Neuronal stem cell (in vitro differentiated cells): ENCODE measurements at regions not wholly inside any gene's neighbourhood (a gene's known extent, or its start where the extent isn't known, plus 50 kb on each side); places are given as distances from the start of the nearest gene placed in this dataset.

Experiments
- DNase-seq: peaks from one replicate; pipeline ENCODE4 v3.0.0-alpha.2; 2013; ENCODE audit warnings: low spot score
- H2AFZ ChIP-seq: one replicate; pipeline ENCODE4 v1.6.1; 2013; ENCODE audit warnings: mild to moderate bottlenecking, low read length, inconsistent platforms
- H2AK5ac ChIP-seq: 2 replicates; pipeline ENCODE4 v1.6.1; 2013; ENCODE audit warnings: low read depth, mild to moderate bottlenecking, inconsistent platforms, low read length, moderate library complexity, mixed read lengths
- H2BK120ac ChIP-seq: 2 replicates; pipeline ENCODE4 v1.6.1; 2013; ENCODE audit warnings: low read depth, mild to moderate bottlenecking, inconsistent platforms, low read length, moderate library complexity, mixed read lengths
- H2BK12ac ChIP-seq: one replicate; pipeline ENCODE4 v1.6.1; 2013; ENCODE audit warnings: low read length, inconsistent platforms
- H2BK15ac ChIP-seq: 2 replicates; pipeline ENCODE4 v1.6.1; 2013; ENCODE audit warnings: mild to moderate bottlenecking, low read length, inconsistent platforms, mixed read lengths
- H2BK5ac ChIP-seq: one replicate; pipeline ENCODE4 v1.6.1; 2013; ENCODE audit warnings: inconsistent platforms, mild to moderate bottlenecking, low read length, moderate library complexity
- H3K14ac ChIP-seq: one replicate; pipeline ENCODE4 v1.6.1; 2013; ENCODE audit warnings: low read length, inconsistent platforms
- H3K18ac ChIP-seq: 2 replicates; pipeline ENCODE4 v1.6.1; 2013; ENCODE audit warnings: low read length, inconsistent platforms
- H3K23ac ChIP-seq: 2 replicates; pipeline ENCODE4 v1.6.1; 2013; ENCODE audit warnings: low read depth, mild to moderate bottlenecking, mixed read lengths, low read length, inconsistent platforms; ENCODE audit not compliant: poor library complexity
- H3K27ac ChIP-seq: replicated peaks from 3 replicates; pipeline ENCODE4 v1.5.1; 2013; ENCODE audit warnings: low read length, inconsistent platforms
- H3K27me3 ChIP-seq, 3 experiments: 2 replicates each; pipeline ENCODE4 v1.6.1; 2013; ENCODE audit warnings: low read length in 3 of 3, mild to moderate bottlenecking in 2 of 3, inconsistent platforms in 1 of 3, low read depth in 1 of 3, mixed read lengths in 1 of 3, moderate library complexity in 1 of 3; ENCODE audit not compliant: control insufficient read depth in 3 of 3, insufficient read depth in 3 of 3
- H3K36me3 ChIP-seq, 2 donors: replicated peaks in 1 of 2; 2 replicates each; pipeline ENCODE4 v1.6.1; 2013; ENCODE audit warnings: low read length in 2 of 2; ENCODE audit not compliant: control insufficient read depth in 2 of 2, insufficient read depth in 2 of 2
- H3K4ac ChIP-seq: 2 replicates; pipeline ENCODE4 v1.6.1; 2013; ENCODE audit warnings: inconsistent platforms, mild to moderate bottlenecking, low read length, moderate library complexity
- H3K4me1 ChIP-seq, 2 donors: 1 replicate in 1 of 2; 2 replicates in 1 of 2; pipeline ENCODE4 v1.6.1; 2013; ENCODE audit warnings: low read length in 2 of 2, low read depth in 1 of 2; ENCODE audit not compliant: control insufficient read depth in 2 of 2, insufficient read depth in 1 of 2
- H3K4me2 ChIP-seq: one replicate; pipeline ENCODE4 v1.6.1; 2013; ENCODE audit warnings: mild to moderate bottlenecking, low read length, inconsistent platforms; ENCODE audit not compliant: insufficient read depth, poor library complexity, severe bottlenecking
- H3K4me3 ChIP-seq, 2 donors: 2 replicates each; pipeline ENCODE4 v1.5.1; 2013; ENCODE audit warnings: low read length in 2 of 2, mild to moderate bottlenecking in 2 of 2, inconsistent platforms in 1 of 2, moderate library complexity in 1 of 2
- H3K79me1 ChIP-seq: one replicate; pipeline ENCODE4 v1.6.1; 2013; ENCODE audit warnings: low read depth, mild to moderate bottlenecking, inconsistent platforms, low read length, moderate library complexity
- H3K9ac ChIP-seq: one replicate; pipeline ENCODE4 v1.6.1; 2013; ENCODE audit warnings: mild to moderate bottlenecking, low read depth, low read length, inconsistent platforms; ENCODE audit not compliant: poor library complexity
- H3K9me3 ChIP-seq, 2 donors: replicated peaks in 1 of 2; 2 replicates each; pipeline versions ENCODE3 to v1.6.1; 2013; ENCODE audit warnings: low read length in 2 of 2, mild to moderate bottlenecking in 2 of 2, inconsistent platforms in 1 of 2, low read depth in 1 of 2, mixed read lengths in 1 of 2, moderate library complexity in 1 of 2; ENCODE audit not compliant: control insufficient read depth in 2 of 2, insufficient read depth in 1 of 2
- H4K8ac ChIP-seq: one replicate; pipeline ENCODE4 v1.6.1; 2013; ENCODE audit warnings: low read depth, mild to moderate bottlenecking, inconsistent platforms, low read length, moderate library complexity
- H4K91ac ChIP-seq: one replicate; pipeline ENCODE4 v1.6.1; 2013; ENCODE audit warnings: low read length, low read depth, mild to moderate bottlenecking, inconsistent platforms; ENCODE audit not compliant: poor library complexity
- WGBS, 2 donors: extraction: QIAGEN DNeasy Blood & Tissue Kit; methylation state at CpG; one replicate each; pipeline ENCODE4 v1.1.7; 2013; ENCODE audit warnings: missing lambda C conversion rate in 2 of 2, mixed read lengths in 1 of 2; ENCODE audit not compliant: insufficient read length in 2 of 2, insufficient replicate concordance in 1 of 2; ENCODE audit errors: extremely low coverage in 2 of 2; 5-methylcytosine and 5-hydroxymethylcytosine counted together

DNA sequence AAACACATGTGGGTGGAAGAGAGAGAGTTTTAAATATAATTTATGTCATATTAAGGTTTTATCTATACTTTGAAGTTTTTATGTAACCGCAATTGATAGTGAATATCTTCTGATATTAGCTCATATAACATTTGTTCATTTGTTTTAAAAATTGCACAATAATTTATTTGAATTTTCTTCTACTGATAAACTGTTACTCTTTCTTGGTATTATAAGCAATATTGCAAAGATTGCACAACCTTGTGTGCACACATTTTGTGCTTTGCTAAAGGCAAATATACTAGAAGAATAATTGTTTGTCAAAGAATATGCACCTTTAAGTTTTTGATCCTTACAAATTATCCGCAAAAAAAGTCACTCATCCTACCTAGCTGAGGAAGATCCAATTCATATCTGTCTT is 275.7 kb downstream of the TLR4 start:
- Histone ChIP-seq H2BK15ac (no peak overlapping the region), H3K9me3 (no peaks in the 10 kb centered on the region), H3K27me3 (no peaks in the 10 kb centered on the region), H3K9ac (no peak overlapping the region), H3K4ac (no peak overlapping the region), H2BK12ac (no peak overlapping the region), H2BK5ac (no peak overlapping the region), H3K23ac (no peak overlapping the region), H3K14ac (no peak overlapping the region), H3K4me3 (no peak overlapping the region), H2BK120ac (no peak overlapping the region), H4K91ac (no peak overlapping the region), H3K4me1 (no peaks in the 10 kb centered on the region), H3K36me3 (no peaks in the 10 kb centered on the region), H3K18ac (no peak overlapping the region), H2AK5ac (no peak overlapping the region), H2AFZ (no peak overlapping the region), H3K79me1 (no peaks in the 10 kb centered on the region), H3K4me2 (no peak overlapping the region), H4K8ac (no peak overlapping the region), H3K27ac (no peak overlapping the region)
- no peak for DNase-seq
- no CpG with 5 or more reads among the region's 2 CpGs for WGBS, 2 donors

DNA sequence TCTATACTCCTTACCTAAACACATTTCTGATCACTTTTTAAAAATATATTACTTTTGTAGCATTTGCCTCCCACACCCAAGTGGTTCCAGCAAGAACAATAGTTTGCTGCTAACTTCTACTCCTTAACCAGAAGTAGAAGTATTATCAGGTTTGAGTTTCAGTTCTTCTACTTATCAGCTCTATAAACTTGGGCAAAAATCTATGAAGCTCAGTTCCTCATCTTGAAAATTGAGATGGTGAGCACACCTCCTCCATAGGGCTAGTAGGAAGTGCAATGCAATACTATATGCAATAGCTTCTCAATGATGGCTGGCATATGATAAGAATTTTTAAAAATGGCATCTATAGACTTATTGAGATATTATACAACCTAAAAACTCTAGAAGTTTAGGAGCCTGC is 283.7 kb downstream of the TLR4 start:
- Histone ChIP-seq H3K79me1 (no peaks in the 10 kb centered on the region), H2AFZ (no peak overlapping the region), H3K14ac (no peak overlapping the region), H2BK120ac (no peak overlapping the region), H4K91ac (no peak overlapping the region), H3K9me3 (no peaks in the 10 kb centered on the region), H3K4ac (no peak overlapping the region), H2AK5ac (no peak overlapping the region), H3K4me2 (no peak overlapping the region), H3K4me3 (no peak overlapping the region), H2BK15ac (no peak overlapping the region), H3K23ac (no peak overlapping the region), H3K27ac (no peak overlapping the region), H3K4me1 (no peaks in the 10 kb centered on the region), H3K27me3 (no peaks in the 10 kb centered on the region), H2BK5ac (no peak overlapping the region), H4K8ac (no peak overlapping the region), H2BK12ac (no peak overlapping the region), H3K36me3 (no peaks in the 10 kb centered on the region), H3K9ac (no peak overlapping the region), H3K18ac (no peak overlapping the region)
- no peak for DNase-seq

DNA sequence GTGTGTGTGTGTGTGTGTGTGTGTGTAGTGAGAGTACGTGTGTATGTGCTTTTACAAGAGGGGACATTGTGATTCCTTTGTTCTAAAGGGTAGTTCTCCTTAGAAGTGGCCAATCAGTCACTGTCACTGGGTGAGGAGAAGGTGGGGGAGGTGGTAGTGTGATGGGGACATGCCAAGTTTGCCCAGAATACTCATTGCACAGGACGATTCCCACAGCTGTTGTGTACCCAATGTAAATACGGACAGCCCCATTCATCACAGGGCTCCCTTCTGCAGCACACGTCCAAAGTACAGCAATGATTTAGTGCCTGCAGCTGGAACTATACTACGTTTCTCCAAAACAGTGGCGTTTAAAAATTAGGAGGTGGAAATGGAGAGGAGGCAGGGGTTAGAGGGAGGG is 287.8 kb downstream of the TLR4 start:
- Histone ChIP-seq H3K9me3 (no peaks in the 10 kb centered on the region), H2BK120ac (no peak overlapping the region), H3K9ac (no peak overlapping the region), H3K4me1 (no peaks in the 10 kb centered on the region), H4K8ac (no peak overlapping the region), H2AFZ (no peak overlapping the region), H3K4me2 (no peak overlapping the region), H3K36me3 (no peaks in the 10 kb centered on the region), H2AK5ac (no peak overlapping the region), H2BK15ac (no peak overlapping the region), H2BK5ac (no peak overlapping the region), H3K4ac (no peak overlapping the region), H3K23ac (no peak overlapping the region), H3K27me3 (no peaks in the 10 kb centered on the region), H3K4me3 (no peak overlapping the region), H3K27ac (no peak overlapping the region), H3K14ac (no peak overlapping the region), H3K18ac (no peak overlapping the region), H3K79me1 (no peaks in the 10 kb centered on the region), H4K91ac (no peak overlapping the region), H2BK12ac (no peak overlapping the region)
- DNase-seq = no peak
- WGBS, 2 donors = no CpG with 5 or more reads among the region's 6 CpGs

DNA sequence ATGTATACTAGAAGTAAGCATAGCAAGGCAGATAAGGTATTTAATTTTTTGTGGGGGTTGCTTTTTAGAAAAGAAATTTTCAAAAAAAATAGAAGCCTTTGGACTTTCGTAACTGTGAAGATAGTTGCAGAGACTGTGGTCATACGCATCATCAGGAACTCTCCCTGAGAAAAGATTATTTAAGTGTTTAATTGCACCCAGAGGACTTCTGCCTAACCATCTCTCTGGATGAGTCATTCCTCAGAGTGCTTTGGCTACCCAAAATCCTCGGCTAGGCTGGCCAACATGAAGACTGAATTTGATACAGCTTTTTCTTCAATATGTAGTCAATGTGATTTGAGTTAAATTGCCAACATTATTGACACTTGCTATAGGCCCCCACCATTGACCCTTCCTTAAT is 296.4 kb downstream of the TLR4 start:
- Histone ChIP-seq H2BK12ac (no peak overlapping the region), H4K91ac (no peak overlapping the region), H3K36me3 (no peaks in the 10 kb centered on the region), H3K27me3 (no peaks in the 10 kb centered on the region), H2BK5ac (no peak overlapping the region), H3K9ac (no peak overlapping the region), H2AFZ (no peak overlapping the region), H3K4me3 (no peak overlapping the region), H3K27ac (no peak overlapping the region), H2AK5ac (no peak overlapping the region), H3K14ac (no peak overlapping the region), H3K79me1 (no peaks in the 10 kb centered on the region), H2BK15ac (no peak overlapping the region), H3K18ac (no peak overlapping the region), H3K4ac (no peak overlapping the region), H3K4me1 (no peaks in the 10 kb centered on the region), H3K4me2 (no peak overlapping the region), H3K23ac (no peak overlapping the region), H3K9me3 (no peaks in the 10 kb centered on the region), H4K8ac (no peak overlapping the region), H2BK120ac (no peak overlapping the region)
- no peak for DNase-seq
- no CpG with 5 or more reads among the region's 3 CpGs for WGBS, 2 donors
